GM12875 (cell line): ENCODE measurements at regions not wholly inside any gene's neighbourhood (a gene's known extent, or its start where the extent isn't known, plus 50 kb on each side); places are given as distances from the start of the nearest gene placed in this dataset.
"Not testable (repeated sequence)": the region's sequence is repeated elsewhere in the genome, so short reads cannot be mapped to it uniquely, and the experiment has no call there.

ENCODE experiments used
- H3K4me3 ChIP-seq: one replicate; pipeline ENCODE4 v1.5.1; 2011; ENCODE audit warnings: low read depth, low read length, control low read depth
- TF ChIP-seq, protein P1 (sequence below): IDR thresholded peaks from 2 replicates; pipeline ENCODE4 v1.5.1; 2011; ENCODE audit warnings: low read depth, mild to moderate bottlenecking, control low read depth, inconsistent platforms, low read length, moderate library complexity, borderline replicate concordance; ENCODE audit not compliant: insufficient read depth

DNA sequence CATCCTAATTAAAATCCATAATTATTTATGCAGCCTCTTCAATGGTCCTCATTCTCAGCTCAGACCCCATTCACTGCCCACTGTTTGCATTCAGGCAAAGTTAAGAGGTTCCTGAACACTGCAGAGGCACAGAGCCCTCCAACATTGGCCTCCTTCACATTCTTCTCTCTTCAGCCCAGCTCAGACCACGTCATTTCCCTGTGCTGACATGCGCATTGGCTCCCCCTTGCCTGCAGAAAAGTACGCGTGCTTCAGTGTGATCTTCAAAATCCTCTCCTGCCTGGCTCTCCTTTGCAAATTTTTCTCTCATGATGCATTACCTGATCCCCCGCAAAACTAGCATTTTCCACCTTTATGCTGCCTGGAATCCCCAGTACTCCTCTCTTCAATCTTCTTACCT is 552.3 kb downstream of the NTRK3 start:
- no peak overlapping the region for H3K4me3 ChIP-seq
- TF ChIP-seq, protein P1, sequence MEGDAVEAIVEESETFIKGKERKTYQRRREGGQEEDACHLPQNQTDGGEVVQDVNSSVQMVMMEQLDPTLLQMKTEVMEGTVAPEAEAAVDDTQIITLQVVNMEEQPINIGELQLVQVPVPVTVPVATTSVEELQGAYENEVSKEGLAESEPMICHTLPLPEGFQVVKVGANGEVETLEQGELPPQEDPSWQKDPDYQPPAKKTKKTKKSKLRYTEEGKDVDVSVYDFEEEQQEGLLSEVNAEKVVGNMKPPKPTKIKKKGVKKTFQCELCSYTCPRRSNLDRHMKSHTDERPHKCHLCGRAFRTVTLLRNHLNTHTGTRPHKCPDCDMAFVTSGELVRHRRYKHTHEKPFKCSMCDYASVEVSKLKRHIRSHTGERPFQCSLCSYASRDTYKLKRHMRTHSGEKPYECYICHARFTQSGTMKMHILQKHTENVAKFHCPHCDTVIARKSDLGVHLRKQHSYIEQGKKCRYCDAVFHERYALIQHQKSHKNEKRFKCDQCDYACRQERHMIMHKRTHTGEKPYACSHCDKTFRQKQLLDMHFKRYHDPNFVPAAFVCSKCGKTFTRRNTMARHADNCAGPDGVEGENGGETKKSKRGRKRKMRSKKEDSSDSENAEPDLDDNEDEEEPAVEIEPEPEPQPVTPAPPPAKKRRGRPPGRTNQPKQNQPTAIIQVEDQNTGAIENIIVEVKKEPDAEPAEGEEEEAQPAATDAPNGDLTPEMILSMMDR = no peak

DNA sequence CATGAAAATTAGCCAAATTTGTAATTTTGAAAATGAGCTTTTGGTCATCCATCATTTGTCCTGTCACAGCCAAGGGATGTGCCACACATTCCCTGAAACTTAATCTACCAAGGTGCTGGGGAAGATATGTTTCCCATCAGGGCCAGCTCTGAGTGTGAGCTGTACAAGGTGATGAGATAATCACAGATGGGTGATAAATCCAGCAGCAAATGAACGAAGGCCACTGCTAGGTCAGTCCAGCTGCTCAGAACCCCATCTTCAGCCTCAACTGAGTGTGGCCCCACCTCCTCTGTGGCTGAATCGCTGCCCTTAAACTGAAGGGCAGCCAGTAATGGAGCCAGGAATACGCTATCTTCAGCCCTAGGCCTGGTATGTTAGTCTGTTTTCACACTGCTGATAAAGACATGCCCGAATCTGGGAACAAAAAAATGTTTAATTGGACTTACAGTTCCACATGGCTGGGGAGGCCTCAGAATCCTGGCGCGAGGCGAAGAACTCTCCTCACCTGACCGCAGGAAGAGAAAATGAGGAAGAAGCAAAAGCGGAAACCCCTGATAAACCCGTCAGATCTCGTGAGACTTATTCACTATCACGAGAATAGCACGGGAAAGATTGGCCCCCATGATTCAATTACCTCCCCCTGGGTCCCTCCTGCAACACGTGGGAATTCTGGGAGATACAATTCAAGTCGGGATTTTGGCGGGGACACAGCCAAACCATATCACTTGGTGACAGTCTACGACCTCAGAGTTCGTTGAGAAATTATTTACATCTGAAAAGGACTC is 553.0 kb downstream of the NTRK3 start:
- H3K4me3 ChIP-seq = no peak overlapping the region
- TF ChIP-seq, protein P1 = no peak

DNA sequence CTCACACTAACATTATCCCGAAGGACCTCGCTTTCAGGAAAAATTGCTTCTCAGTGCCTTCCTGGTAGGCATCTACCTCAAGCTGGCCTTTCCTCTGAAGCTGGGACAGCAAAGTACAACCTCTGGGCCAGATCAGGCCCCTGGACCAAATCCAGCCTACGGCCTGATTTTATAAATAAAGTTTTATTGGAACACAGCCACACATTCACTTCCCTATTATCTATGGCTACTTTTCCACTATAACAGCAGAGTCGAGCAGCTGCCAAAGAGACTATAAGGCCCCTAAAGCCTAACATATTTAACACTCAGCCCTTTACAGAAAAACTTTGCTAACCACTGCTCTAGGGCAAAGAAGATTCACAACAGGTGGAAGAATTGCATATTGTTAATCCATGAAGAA is 554.3 kb downstream of the NTRK3 start:
- TF ChIP-seq, protein P1 = no peak
- H3K4me3 ChIP-seq = no peak overlapping the region

DNA sequence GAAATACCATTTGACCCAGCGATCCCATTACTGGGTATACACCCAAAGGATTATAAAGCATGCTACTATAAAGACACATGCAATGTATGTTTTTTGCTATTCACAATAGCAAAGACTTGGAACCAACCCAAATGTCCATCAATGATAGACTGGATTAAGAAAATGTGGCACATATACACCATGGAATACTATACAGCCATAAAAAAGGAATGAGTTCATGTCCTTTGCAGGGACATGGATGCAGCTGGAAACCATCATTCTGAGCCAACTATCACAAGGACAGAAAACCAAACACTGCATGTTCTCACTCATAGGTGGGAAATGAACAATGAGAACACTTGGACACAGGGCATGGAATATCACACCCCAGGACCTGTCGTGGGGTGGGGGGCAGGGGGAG is 558.1 kb downstream of the NTRK3 start:
- H3K4me3 ChIP-seq = not testable (repeated sequence)

DNA sequence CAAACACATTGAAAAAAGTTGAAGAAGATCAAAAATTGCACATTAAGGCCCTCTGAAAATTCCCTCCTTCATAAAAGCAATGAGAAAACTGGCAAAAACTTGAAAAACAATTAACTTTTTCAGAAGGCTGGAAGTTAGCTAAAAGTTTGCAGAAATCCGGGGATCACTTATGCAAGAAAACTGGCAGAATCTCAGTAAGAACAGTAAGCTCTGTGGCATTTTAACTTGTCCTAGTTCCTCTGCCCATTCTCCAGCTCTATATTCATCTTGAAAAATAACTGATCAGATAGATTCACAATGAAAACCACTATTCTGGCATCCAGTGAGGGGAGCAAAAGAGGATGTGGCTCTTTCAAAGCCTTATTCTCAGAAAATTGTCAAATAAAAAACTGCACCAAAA is 566.8 kb downstream of the NTRK3 start:
- H3K4me3 ChIP-seq = no peak overlapping the region
- TF ChIP-seq, protein P1 = no peak

DNA sequence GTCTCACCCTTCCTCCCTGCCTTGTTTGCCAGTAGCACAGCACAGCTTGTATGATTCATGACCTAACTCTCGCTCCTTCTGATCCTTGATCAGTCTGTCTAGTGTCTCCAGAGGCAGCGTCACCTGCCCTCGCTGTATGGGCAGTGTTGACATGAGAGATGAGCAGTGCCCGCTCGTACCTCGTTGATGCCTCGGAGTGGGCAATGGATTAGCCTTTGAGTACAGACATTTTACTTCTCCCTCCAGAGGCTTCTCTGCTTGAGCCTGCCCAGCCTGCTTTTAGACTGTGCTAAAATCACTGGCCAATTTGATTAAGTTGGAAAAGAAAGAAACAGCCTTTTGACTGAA is 569.0 kb downstream of the NTRK3 start:
- H3K4me3 ChIP-seq = no peak overlapping the region
- TF ChIP-seq, protein P1 = no peak

DNA sequence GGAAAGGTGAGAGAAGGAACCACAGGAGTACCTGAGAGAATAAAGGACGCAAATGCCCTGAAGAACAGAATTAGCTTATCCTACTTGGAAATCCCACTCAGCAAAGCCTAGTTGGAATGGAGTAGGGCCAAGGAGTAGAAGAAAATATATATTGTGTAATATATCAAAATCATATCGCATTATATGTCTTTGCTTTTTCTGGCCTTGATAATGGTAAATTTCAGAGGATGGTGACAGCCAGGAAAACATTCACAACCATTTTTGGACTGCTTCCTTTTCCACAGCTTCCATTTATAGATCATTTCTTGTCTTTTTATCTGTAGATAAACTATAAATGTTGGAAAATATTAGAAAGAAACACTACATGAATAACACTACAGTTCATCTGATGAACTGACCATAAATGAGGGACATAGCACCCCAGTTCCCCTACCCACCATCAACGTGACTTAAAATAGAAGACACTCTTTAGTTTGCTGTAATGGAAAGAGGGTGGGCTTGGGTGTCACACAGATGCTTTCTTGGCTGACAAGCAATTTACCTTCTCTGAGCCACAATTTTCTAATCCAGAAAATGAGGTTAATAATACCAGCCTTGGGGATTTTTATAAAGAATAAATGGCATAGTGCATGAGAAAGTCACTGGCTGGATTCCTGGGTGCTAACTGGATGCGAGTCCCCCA is 569.6 kb downstream of the NTRK3 start:
- H3K4me3 ChIP-seq = no peak overlapping the region
- TF ChIP-seq, protein P1 = no peak
